Endothelial cell of umbilical vein (primary cell): ENCODE measurements at regions not wholly inside any gene's neighbourhood (a gene's known extent, or its start where the extent isn't known, plus 50 kb on each side); places are given as distances from the start of the nearest gene placed in this dataset.

ENCODE experiments used
- BruUV-seq: library from RNA; stranded (reverse); fragments of 400-500 nt; replicated peaks from 2 replicates; lab custom pipeline; 2021; lab: Mats Ljungman, UMichigan
- CTCF ChIA-PET: fragments of 300-600, 350-600 bp; sonication (Branson Sonifier 250); formaldehyde crosslinking; loops from one replicate; lab custom pipeline; 2021; ENCODE audit warnings: antibody characterized with exemption, inconsistent platforms; lab: Charles Lee
- POLR2A ChIA-PET: fragments of 300-600, 350-600 bp; sonication (Branson Sonifier 250); formaldehyde crosslinking; loops from one replicate; lab custom pipeline; 2021; ENCODE audit warnings: antibody characterized with exemption, inconsistent platforms; lab: Charles Lee
- DNase-seq: peaks from one replicate; pipeline ENCODE4 v3.0.0-alpha.2; 2011; ENCODE audit warnings: low read depth, low spot score
- FAIRE-seq: peaks from 2 replicates; lab custom pipeline; 2011; peaks lifted over from hg19 to GRCh38; lab: Jason Lieb, UNC
- H2AFZ ChIP-seq: 2 replicates; pipeline ENCODE4 v1.6.0; 2012; ENCODE audit warnings: low read depth, low read length, control low read depth, inconsistent platforms
- H3K27ac ChIP-seq: 2 replicates; pipeline ENCODE4 v1.5.1; 2011; ENCODE audit warnings: low read depth, mild to moderate bottlenecking, control low read depth, low read length, moderate library complexity; ENCODE audit not compliant: insufficient read depth
- H3K27me3 ChIP-seq, 2 experiments: 2 replicates each; pipeline versions ENCODE4 v1.6.0 to v1.6.1; 2011; ENCODE audit warnings: low read length in 2 of 2, mixed read lengths in 1 of 2; ENCODE audit not compliant: control insufficient read depth in 2 of 2, insufficient read depth in 2 of 2
- H3K36me3 ChIP-seq, 2 experiments: 2 replicates in 1 of 2; 3 replicates in 1 of 2; pipeline ENCODE4 v1.5.1; 2011; ENCODE audit warnings: low read length in 2 of 2, mild to moderate bottlenecking in 1 of 2, moderate library complexity in 1 of 2; ENCODE audit not compliant: control insufficient read depth in 2 of 2, insufficient read depth in 2 of 2; ENCODE audit errors: extremely low read depth in 1 of 2
- H3K4me1 ChIP-seq: 3 replicates; pipeline ENCODE4 v1.5.1; 2011; ENCODE audit warnings: mild to moderate bottlenecking, low read length; ENCODE audit not compliant: control insufficient read depth, insufficient read depth; ENCODE audit errors: extremely low read depth
- H3K4me2 ChIP-seq: 2 replicates; pipeline ENCODE4 v1.6.1; 2011; ENCODE audit warnings: low read length, control low read depth, mixed read lengths; ENCODE audit not compliant: insufficient read depth
- H3K4me3 ChIP-seq, 3 experiments: fragments of 200-600 bp in 1 of 3; sonication (generic), shearing (Covaris generic) in 1 of 3; replicated peaks in 1 of 3; 2 replicates each; pipeline ENCODE4 v1.5.1; 2011 to 2016; ENCODE audit warnings: control low read depth in 3 of 3, low read length in 3 of 3, mild to moderate bottlenecking in 2 of 3, inconsistent platforms in 1 of 3, low read depth in 1 of 3, moderate library complexity in 1 of 3; ENCODE audit not compliant: insufficient read depth in 1 of 3
- H3K79me2 ChIP-seq: 2 replicates; pipeline ENCODE4 v1.6.0; 2012; ENCODE audit warnings: low read length, inconsistent platforms; ENCODE audit not compliant: control insufficient read depth, insufficient read depth
- H3K9ac ChIP-seq: replicated peaks from 2 replicates; pipeline ENCODE3; 2011; ENCODE audit warnings: low read length, control low read depth; ENCODE audit not compliant: insufficient read depth; ENCODE audit errors: extremely low read depth
- H3K9me1 ChIP-seq: replicated peaks from 3 replicates; pipeline ENCODE4 v1.6.0; 2011; ENCODE audit warnings: mild to moderate bottlenecking, low read length; ENCODE audit not compliant: control insufficient read depth, insufficient read depth; ENCODE audit errors: extremely low read depth
- H3K9me3 ChIP-seq: replicated peaks from 2 replicates; pipeline ENCODE4 v1.5.1; 2012; ENCODE audit warnings: low read length, inconsistent platforms; ENCODE audit not compliant: control insufficient read depth, insufficient read depth
- H4K20me1 ChIP-seq: replicated peaks from 2 replicates; pipeline ENCODE3; 2011; ENCODE audit warnings: mild to moderate bottlenecking, low read length; ENCODE audit not compliant: control insufficient read depth, insufficient read depth; ENCODE audit errors: extremely low read depth
- EZH2 ChIP-seq: IDR thresholded peaks from 2 replicates; pipeline ENCODE4 v1.6.1; 2012; ENCODE audit warnings: borderline replicate concordance, low read depth, mild to moderate bottlenecking, moderate library complexity, low read length, inconsistent platforms; ENCODE audit not compliant: severe bottlenecking
- FOS ChIP-seq: IDR thresholded peaks from 2 replicates; pipeline ENCODE4 v1.6.1; 2011; ENCODE audit warnings: mild to moderate bottlenecking, low read length, moderate library complexity, borderline replicate concordance; ENCODE audit not compliant: insufficient read depth
- GATA2 ChIP-seq: IDR thresholded peaks from 2 replicates; pipeline ENCODE4 v1.7.0; 2011; ENCODE audit warnings: low read depth, mild to moderate bottlenecking, moderate library complexity, mixed read lengths, low read length; ENCODE audit not compliant: insufficient read length, insufficient read depth
- JUN ChIP-seq: IDR thresholded peaks from 2 replicates; pipeline ENCODE4 v1.6.1; 2011; ENCODE audit warnings: borderline replicate concordance, low read depth; ENCODE audit not compliant: insufficient read length, insufficient read depth
- MYC ChIP-seq: IDR thresholded peaks from one replicate; pipeline ENCODE4 v1.6.1; 2011; ENCODE audit warnings: mild to moderate bottlenecking, low read depth, low read length
- POLR2AphosphoS5 ChIP-seq: IDR thresholded peaks from 2 replicates; pipeline ENCODE4 v1.6.1; 2012; ENCODE audit warnings: low read depth, mild to moderate bottlenecking, control low read depth, low read length, moderate library complexity; ENCODE audit not compliant: insufficient read depth
- dilution Hi-C: fragments of 300-500 bp; cut with MboI; formaldehyde crosslinking; loops from one replicate; pipeline ENCODE4 v1.15.0; 2019; ENCODE audit warnings: low sequenced_read_pairs; ENCODE audit not compliant: extremely low pct_ligation_motif_present
- intact Hi-C: fragments of 100-400 bp; cut with micrococcal nuclease; formaldehyde crosslinking; loops from one replicate; pipeline ENCODE4 v1.10.0; 2022
- TF ChIP-seq, protein P1 (sequence below): IDR thresholded peaks from 2 replicates; pipeline ENCODE4 v1.6.1; 2011; ENCODE audit not compliant: insufficient read depth, insufficient read length
- TF ChIP-seq, protein P2 (sequence below), 2 donors: IDR thresholded peaks; 1 replicate in 1 of 2; 2 replicates in 1 of 2; pipeline ENCODE4 v1.5.1; 2011; ENCODE audit warnings: low read length in 2 of 2, mild to moderate bottlenecking in 2 of 2, moderate library complexity in 2 of 2, control low read depth in 1 of 2, inconsistent platforms in 1 of 2, low read depth in 1 of 2; ENCODE audit not compliant: insufficient read depth in 1 of 2; ENCODE audit errors: extremely low read depth in 1 of 2

DNA sequence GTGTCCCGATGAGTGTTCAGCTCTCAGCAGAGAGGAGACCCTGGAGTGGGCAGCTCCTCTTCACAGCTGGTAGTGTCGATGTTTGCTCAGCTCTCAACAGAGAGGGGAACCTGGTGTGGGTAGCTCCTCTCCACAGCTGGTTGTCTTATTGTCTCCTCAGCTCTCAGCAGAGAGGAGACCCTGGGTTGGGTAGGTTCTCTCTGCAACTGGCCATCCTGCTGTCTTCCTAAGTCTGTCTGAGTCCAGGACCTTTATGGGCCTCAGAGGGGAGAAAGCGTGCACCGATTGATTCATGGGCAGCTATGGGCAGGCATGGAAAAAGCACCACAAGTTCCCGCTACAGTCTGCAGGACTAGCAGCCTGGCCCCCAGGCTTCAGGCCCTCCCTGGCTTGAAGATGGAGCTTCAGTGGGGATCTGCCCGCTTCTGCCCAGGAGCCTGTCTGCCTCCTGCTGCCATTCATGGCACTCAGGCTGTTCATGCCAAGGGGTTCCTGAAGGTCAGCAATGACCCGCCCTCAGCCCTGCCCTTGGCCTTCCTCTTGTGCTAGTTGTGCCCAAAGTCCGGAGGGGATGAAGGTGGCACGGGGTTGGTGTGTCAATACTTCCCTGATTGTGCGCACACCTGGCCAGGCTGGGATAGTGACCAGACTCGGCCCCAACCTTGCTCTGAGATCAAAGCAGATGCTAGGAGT, 224.2 kb downstream of the KCNC2 start:
- TF ChIP-seq, protein P1, sequence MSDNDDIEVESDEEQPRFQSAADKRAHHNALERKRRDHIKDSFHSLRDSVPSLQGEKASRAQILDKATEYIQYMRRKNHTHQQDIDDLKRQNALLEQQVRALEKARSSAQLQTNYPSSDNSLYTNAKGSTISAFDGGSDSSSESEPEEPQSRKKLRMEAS: no peak
- no peak for TF ChIP-seq JUN
- TF ChIP-seq EZH2: no peak
- TF ChIP-seq FOS: no peak
- no peak for TF ChIP-seq MYC
- TF ChIP-seq, protein P2, sequence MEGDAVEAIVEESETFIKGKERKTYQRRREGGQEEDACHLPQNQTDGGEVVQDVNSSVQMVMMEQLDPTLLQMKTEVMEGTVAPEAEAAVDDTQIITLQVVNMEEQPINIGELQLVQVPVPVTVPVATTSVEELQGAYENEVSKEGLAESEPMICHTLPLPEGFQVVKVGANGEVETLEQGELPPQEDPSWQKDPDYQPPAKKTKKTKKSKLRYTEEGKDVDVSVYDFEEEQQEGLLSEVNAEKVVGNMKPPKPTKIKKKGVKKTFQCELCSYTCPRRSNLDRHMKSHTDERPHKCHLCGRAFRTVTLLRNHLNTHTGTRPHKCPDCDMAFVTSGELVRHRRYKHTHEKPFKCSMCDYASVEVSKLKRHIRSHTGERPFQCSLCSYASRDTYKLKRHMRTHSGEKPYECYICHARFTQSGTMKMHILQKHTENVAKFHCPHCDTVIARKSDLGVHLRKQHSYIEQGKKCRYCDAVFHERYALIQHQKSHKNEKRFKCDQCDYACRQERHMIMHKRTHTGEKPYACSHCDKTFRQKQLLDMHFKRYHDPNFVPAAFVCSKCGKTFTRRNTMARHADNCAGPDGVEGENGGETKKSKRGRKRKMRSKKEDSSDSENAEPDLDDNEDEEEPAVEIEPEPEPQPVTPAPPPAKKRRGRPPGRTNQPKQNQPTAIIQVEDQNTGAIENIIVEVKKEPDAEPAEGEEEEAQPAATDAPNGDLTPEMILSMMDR (IDR thresholded peaks at IDR 0.05; ENCODE audit: extremely low read depth in 1 of 2, insufficient read depth in 1 of 2, low read depth in 1 of 2, low read length in 2 of 2): no peak
- no peak for TF ChIP-seq GATA2
- TF ChIP-seq POLR2AphosphoS5: no peak
- FAIRE-seq (no peak), DNase-seq (no peak)
- Histone ChIP-seq H3K9ac (no peak overlapping the region), H3K27me3 (no peaks in the 10 kb centered on the region), H3K4me1 (no peaks in the 10 kb centered on the region), H3K9me1 (no peaks in the 10 kb centered on the region), H3K36me3 (no peaks in the 10 kb centered on the region), H3K4me2 (no peak overlapping the region), H3K27ac (no peak overlapping the region), H3K9me3 (no peaks in the 10 kb centered on the region), H3K4me3 (no peak overlapping the region), H4K20me1 (no peaks in the 10 kb centered on the region), H3K79me2 (no peaks in the 10 kb centered on the region), H2AFZ (no peak overlapping the region)
- ChIA-PET CTCF (no interaction called here), POLR2A (no interaction called here)
- BruUV-seq: no TSS peak
- intact Hi-C loops (no loop called here), dilution Hi-C loops (no loop called here)
